ENCODE measurements at regions not wholly inside any gene's neighbourhood (a gene's known extent, or its start where the extent isn't known, plus 50 kb on each side); places are given as distances from the start of the nearest gene placed in this dataset.

DNA sequence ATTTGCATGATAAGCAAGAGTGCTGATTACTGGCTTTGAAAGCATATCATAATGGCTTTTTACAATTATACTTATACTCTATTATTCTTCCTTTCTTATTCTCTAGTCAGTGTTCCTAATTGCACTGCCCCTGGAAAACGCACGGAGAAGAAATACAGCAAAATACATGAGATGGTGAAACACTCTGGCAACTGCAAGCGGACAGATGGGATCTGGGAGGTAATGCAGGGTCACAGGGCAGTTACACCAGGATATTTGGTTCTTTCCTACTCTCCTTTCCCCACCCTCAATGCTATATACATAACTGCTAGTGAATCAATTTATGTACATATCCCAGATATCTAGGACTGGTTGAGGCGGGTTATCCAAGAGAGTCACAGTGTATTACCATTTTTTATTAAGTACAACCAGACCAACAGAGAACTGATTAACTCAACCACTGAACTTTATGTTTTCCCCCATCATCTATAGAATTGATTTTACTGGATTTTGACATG, 423.7 kb downstream of the ZSWIM6 start:
- TF ChIP-seq CTCF (conservative IDR thresholded peaks at IDR 0.05 in 1 of 2, IDR thresholded peaks at IDR 0.05 in 1 of 2; ENCODE audit: extremely low read depth in 1 of 2, insufficient read depth in 1 of 2, low read depth in 1 of 2, low read length in 2 of 2) (no peak), EZH2 (IDR thresholded peaks at IDR 0.05; ENCODE audit: borderline replicate concordance, low read length) (no peak)
